ENCODE measurements at regions not wholly inside any gene's neighbourhood (a gene's known extent, or its start where the extent isn't known, plus 50 kb on each side); places are given as distances from the start of the nearest gene placed in this dataset.
"Not testable (repeated sequence)": the region's sequence is repeated elsewhere in the genome, so short reads cannot be mapped to it uniquely, and the experiment has no call there.

GRCh38 chr14:35174342-35174741 lies 52.0 kb downstream of the PRORP start:
- Mint-ChIP-seq H3K4me1 (ENCODE audit: unreplicated experiment) (no peaks in the 10 kb centered on the region), H3K27me3 (ENCODE audit: unreplicated experiment) (no peaks in the 10 kb centered on the region), H3K9me3 (ENCODE audit: unreplicated experiment) (peaks cover 5% of the 10 kb centered on the region), H3K4me3 (ENCODE audit: unreplicated experiment) (no peak overlapping the region), H3K36me3 (ENCODE audit: unreplicated experiment) (peaks cover 23% of the 10 kb centered on the region), H3K27ac (ENCODE audit: unreplicated experiment) (no peak overlapping the region)
- TF ChIP-seq, protein P1, sequence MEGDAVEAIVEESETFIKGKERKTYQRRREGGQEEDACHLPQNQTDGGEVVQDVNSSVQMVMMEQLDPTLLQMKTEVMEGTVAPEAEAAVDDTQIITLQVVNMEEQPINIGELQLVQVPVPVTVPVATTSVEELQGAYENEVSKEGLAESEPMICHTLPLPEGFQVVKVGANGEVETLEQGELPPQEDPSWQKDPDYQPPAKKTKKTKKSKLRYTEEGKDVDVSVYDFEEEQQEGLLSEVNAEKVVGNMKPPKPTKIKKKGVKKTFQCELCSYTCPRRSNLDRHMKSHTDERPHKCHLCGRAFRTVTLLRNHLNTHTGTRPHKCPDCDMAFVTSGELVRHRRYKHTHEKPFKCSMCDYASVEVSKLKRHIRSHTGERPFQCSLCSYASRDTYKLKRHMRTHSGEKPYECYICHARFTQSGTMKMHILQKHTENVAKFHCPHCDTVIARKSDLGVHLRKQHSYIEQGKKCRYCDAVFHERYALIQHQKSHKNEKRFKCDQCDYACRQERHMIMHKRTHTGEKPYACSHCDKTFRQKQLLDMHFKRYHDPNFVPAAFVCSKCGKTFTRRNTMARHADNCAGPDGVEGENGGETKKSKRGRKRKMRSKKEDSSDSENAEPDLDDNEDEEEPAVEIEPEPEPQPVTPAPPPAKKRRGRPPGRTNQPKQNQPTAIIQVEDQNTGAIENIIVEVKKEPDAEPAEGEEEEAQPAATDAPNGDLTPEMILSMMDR (IDR thresholded peaks at IDR 0.05): no peak
- no peak for DNase-seq (ENCODE audit: extremely low spot score, unreplicated experiment)

GRCh38 chr14:35180179-35180578 lies 57.8 kb downstream of the PRORP start:
- Mint-ChIP-seq H3K36me3 (ENCODE audit: unreplicated experiment) (peaks cover 14% of the 10 kb centered on the region), H3K4me1 (ENCODE audit: unreplicated experiment) (no peaks in the 10 kb centered on the region), H3K9me3 (ENCODE audit: unreplicated experiment) (peaks cover 5% of the 10 kb centered on the region), H3K27ac (ENCODE audit: unreplicated experiment) (no peak overlapping the region), H3K27me3 (ENCODE audit: unreplicated experiment) (no peaks in the 10 kb centered on the region), H3K4me3 (ENCODE audit: unreplicated experiment) (no peak overlapping the region)
- TF ChIP-seq, protein P1 (IDR thresholded peaks at IDR 0.05): no peak
- DNase-seq (ENCODE audit: extremely low spot score, unreplicated experiment): no peak

DNA sequence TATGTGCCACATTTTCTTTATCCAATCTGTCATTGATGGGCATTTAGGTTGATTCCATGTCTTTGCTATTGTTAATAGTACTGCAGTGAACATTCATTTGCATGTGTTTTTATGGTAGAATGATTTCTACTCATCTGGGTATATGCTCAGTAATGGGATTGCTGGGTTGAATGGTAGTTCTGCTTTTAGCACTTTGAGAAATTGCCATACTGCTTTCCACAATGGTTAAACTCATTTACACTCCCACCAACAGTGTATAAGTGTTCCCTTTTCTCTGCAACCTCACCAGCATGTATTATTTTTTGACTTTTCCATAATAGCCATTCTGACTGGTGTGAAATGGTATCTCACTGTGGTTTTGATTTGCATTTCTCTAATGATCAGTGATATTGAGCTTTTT lies 62.5 kb downstream of the PRORP start:
- DNase-seq (ENCODE audit: extremely low spot score, unreplicated experiment); H3K9me3 Mint-ChIP-seq (ENCODE audit: unreplicated experiment); H3K4me3 Mint-ChIP-seq (ENCODE audit: unreplicated experiment); H3K27me3 Mint-ChIP-seq (ENCODE audit: unreplicated experiment); H3K4me1 Mint-ChIP-seq (ENCODE audit: unreplicated experiment); H3K27ac Mint-ChIP-seq (ENCODE audit: unreplicated experiment): not testable (repeated sequence)
- peaks cover 11% of the 10 kb centered on the region for H3K36me3 Mint-ChIP-seq (ENCODE audit: unreplicated experiment)

DNA sequence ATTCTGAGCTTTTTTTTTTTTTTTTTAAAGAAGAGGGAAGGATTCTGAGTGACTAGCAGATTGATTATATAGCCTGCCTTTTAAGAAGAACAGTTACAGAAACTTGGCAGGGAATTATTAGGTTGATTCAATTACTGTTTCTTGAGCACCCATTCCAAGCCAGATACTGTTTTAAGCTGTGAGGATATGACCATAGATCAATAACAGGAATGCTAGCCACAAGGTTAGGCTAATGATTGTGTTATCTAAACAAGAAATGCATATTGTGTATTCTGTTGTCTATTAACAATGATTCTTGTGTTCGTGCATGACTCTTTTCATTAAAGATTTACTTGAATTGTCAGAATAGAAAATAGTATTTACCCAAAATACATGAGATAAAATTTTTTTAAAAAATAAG lies 67.1 kb downstream of the PRORP start:
- H3K36me3 Mint-ChIP-seq (ENCODE audit: unreplicated experiment): peaks cover 25% of the 10 kb centered on the region
- no peak overlapping the region for H3K27ac Mint-ChIP-seq (ENCODE audit: unreplicated experiment)

GRCh38 chr14:35193161-35193560 lies 70.8 kb downstream of the PRORP start:
- no peak for DNase-seq (ENCODE audit: extremely low spot score, unreplicated experiment)
- TF ChIP-seq, protein P1 (IDR thresholded peaks at IDR 0.05): no peak
- no peaks in the 10 kb centered on the region for H3K27me3 Mint-ChIP-seq (ENCODE audit: unreplicated experiment)
- H3K27ac Mint-ChIP-seq (ENCODE audit: unreplicated experiment): no peak overlapping the region
- H3K36me3 Mint-ChIP-seq (ENCODE audit: unreplicated experiment): peaks cover 23% of the 10 kb centered on the region
- H3K9me3 Mint-ChIP-seq (ENCODE audit: unreplicated experiment): peaks cover 5% of the 10 kb centered on the region
- H3K4me3 Mint-ChIP-seq (ENCODE audit: unreplicated experiment): no peak overlapping the region
- peaks cover 14% of the 10 kb centered on the region for H3K4me1 Mint-ChIP-seq (ENCODE audit: unreplicated experiment)

More for the DNA sequence above, 67.1 kb downstream of the PRORP start:
- Mint-ChIP-seq H3K9me3 (ENCODE audit: unreplicated experiment) (peaks cover 5% of the 10 kb centered on the region), H3K4me1 (ENCODE audit: unreplicated experiment) (peaks cover 7% of the 10 kb centered on the region), H3K4me3 (ENCODE audit: unreplicated experiment) (no peak overlapping the region), H3K27me3 (ENCODE audit: unreplicated experiment) (no peaks in the 10 kb centered on the region)
- no peak for DNase-seq (ENCODE audit: extremely low spot score, unreplicated experiment)
- TF ChIP-seq, protein P1 (IDR thresholded peaks at IDR 0.05): no peak

- H3K36me3 Mint-ChIP-seq (ENCODE audit: unreplicated experiment): peaks cover 21% of the 10 kb centered on the region
- not testable (repeated sequence) for DNase-seq (ENCODE audit: extremely low spot score, unreplicated experiment); H3K4me3 Mint-ChIP-seq (ENCODE audit: unreplicated experiment); H3K9me3 Mint-ChIP-seq (ENCODE audit: unreplicated experiment); H3K27me3 Mint-ChIP-seq (ENCODE audit: unreplicated experiment); H3K27ac Mint-ChIP-seq (ENCODE audit: unreplicated experiment)
- peaks cover 14% of the 10 kb centered on the region for H3K4me1 Mint-ChIP-seq (ENCODE audit: unreplicated experiment)
These were observed 71.8 kb downstream of the PRORP start for GRCh38 chr14:35194183-35194582.
